Activated CD8-positive, alpha-beta memory T cell treated with anti-CD3 and anti-CD28 coated beads, Interleukin-2, amount 10 ng/mL, durations not matched to agents 7 days and 5 days (primary cell): ENCODE measurements at regions not wholly inside any gene's neighbourhood (a gene's known extent, or its start where the extent isn't known, plus 50 kb on each side); places are given as distances from the start of the nearest gene placed in this dataset.
"Not testable (repeated sequence)": the region's sequence is repeated elsewhere in the genome, so short reads cannot be mapped to it uniquely, and the experiment has no call there.

Experiments
- ATAC-seq: fragments of 150-1000 bp; cut with Tn5 transposase; one replicate; pipeline ENCODE4 v1.10.0; 2021; ENCODE audit warnings: moderate library complexity
- CTCF ChIA-PET: fragments of 350-600 bp; sonication (Branson Sonifier 250); formaldehyde crosslinking; loops from one replicate; lab custom pipeline; 2021; ENCODE audit warnings: antibody characterized with exemption; lab: Charles Lee
- DNase-seq: peaks from one replicate; pipeline ENCODE4 v3.0.0-alpha.2; 2020
- H3K27ac Mint-ChIP-seq: one replicate; pipeline ENCODE4 v1.8.0; 2021; ENCODE audit warnings: mild to moderate bottlenecking, mixed read lengths
- H3K27me3 Mint-ChIP-seq: one replicate; pipeline ENCODE4 v1.8.0; 2021; ENCODE audit warnings: mixed read lengths
- H3K36me3 Mint-ChIP-seq: one replicate; pipeline ENCODE4 v1.8.0; 2021; ENCODE audit warnings: mild to moderate bottlenecking, mixed read lengths
- H3K4me1 Mint-ChIP-seq: one replicate; pipeline ENCODE4 v1.8.0; 2021; ENCODE audit warnings: mixed read lengths
- H3K4me3 Mint-ChIP-seq: one replicate; pipeline ENCODE4 v1.8.0; 2021; ENCODE audit warnings: mild to moderate bottlenecking, moderate library complexity, mixed read lengths
- H3K9me3 Mint-ChIP-seq: one replicate; pipeline ENCODE4 v1.8.0; 2022; ENCODE audit warnings: low read depth, mixed read lengths

DNA sequence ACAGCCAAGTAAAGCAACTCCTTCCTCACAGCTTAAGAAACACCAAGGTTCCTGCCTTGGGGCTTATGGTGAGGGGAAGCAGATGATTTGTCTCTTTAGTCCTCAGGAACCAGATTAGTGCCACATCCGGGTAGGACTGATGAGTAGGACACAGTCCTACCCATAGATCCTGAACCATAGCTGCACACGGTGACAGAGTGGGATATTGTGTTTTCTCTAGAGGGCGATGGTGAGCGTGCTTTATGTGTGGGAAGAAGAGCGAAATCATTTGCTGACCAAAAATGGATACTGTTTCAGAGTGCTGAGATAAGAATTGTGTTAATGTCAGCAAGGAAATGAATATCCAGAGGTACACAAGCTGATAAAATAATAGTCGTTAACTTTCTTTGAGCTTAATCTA is 209.0 kb upstream of the FBXL7 start:
- DNase-seq = no peak
- Mint-ChIP-seq H3K4me1 (no peaks in the 10 kb centered on the region), H3K36me3 (no peaks in the 10 kb centered on the region), H3K9me3 (peaks cover 5% of the 10 kb centered on the region), H3K27ac (no peak overlapping the region), H3K27me3 (no peaks in the 10 kb centered on the region), H3K4me3 (no peak overlapping the region)
- ATAC-seq = no peak
- CTCF ChIA-PET = no interaction called here

DNA sequence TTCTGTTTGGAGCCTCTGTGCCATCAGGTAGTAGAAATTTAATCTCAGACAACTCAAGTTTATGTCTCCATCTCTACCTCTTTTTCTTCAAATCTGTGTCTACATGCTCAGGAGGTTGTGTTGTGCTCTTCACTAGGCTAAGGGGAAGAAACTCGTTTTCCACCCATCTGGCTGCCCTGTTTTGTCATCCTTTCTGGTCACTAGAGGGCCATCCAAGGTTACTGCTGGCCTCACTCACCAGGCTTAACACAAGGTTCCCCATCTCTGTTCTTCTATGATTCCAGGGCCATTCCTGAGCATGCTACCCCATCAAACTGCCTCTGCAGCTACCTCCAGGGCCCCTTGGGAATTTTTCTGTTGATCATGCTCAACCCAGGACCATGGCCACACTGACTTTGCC is 213.3 kb upstream of the FBXL7 start:
- DNase-seq = no peak
- Mint-ChIP-seq H3K27ac (no peak overlapping the region), H3K36me3 (no peaks in the 10 kb centered on the region), H3K4me3 (no peak overlapping the region), H3K4me1 (no peaks in the 10 kb centered on the region), H3K27me3 (no peaks in the 10 kb centered on the region), H3K9me3 (peaks cover 3% of the 10 kb centered on the region)
- CTCF ChIA-PET = no interaction called here
- no peak for ATAC-seq

DNA sequence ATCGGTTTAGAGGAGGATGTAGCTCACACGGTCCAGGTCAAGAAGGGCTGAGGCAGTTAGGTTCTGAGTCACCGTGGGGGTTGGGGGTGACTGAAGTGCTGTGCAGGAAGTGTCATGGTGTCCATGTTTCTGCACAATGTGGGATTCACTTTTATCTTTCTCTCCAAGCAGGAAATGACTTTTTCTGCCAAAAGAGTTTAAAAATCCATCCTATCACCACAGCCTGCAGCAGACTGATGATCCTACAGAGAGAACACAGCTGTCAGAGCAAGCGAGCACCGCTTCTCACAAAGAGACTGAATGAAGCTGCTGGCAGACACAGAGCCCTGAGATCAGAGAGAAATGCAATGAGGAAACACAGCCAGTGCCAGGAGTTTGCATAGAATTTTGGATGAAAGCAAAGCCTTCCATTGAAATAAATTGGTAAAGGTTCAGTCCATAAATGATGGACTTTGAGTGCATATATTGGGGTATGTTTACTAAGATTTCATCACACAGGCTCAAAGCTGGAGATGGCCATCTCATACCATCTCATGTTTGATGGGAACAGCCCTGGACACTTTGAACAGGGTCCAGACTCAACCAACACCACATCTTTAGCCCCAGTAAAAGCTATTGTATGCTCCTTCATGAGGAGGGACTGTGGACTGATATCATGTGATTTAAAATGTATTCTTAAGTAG is 213.9 kb upstream of the FBXL7 start:
- Mint-ChIP-seq H3K4me1 (no peaks in the 10 kb centered on the region), H3K27me3 (no peaks in the 10 kb centered on the region), H3K9me3 (peaks cover 2% of the 10 kb centered on the region), H3K27ac (no peak overlapping the region), H3K36me3 (no peaks in the 10 kb centered on the region), H3K4me3 (no peak overlapping the region)
- ATAC-seq = no peak
- no peak for DNase-seq
- CTCF ChIA-PET = no interaction called here

DNA sequence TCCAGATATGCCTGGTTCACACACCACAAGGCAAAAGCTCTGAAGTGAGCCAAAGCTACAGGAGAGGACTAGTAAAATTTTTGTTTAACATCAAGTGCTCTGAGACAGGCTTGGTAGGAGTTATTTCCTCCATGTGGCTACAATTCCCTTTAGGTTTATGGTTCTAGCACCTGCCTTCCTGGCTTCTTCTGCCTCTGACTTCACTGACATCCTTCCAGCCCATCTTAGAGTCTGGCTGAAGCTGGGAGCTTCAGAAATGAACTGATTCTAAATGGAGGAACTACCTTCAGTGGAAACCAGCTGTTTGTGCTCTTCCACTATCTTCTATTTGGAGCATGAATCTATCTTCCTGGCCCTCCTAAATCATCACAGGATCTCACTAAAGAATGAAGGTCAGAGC is 215.3 kb upstream of the FBXL7 start:
- no peak overlapping the region for H3K27ac Mint-ChIP-seq
- no peak overlapping the region for H3K4me3 Mint-ChIP-seq
- no peak for ATAC-seq
- H3K4me1 Mint-ChIP-seq = no peaks in the 10 kb centered on the region
- H3K36me3 Mint-ChIP-seq = no peaks in the 10 kb centered on the region
- no peaks in the 10 kb centered on the region for H3K27me3 Mint-ChIP-seq
- CTCF ChIA-PET = no interaction called here
- DNase-seq = no peak
- peaks cover 3% of the 10 kb centered on the region for H3K9me3 Mint-ChIP-seq

DNA sequence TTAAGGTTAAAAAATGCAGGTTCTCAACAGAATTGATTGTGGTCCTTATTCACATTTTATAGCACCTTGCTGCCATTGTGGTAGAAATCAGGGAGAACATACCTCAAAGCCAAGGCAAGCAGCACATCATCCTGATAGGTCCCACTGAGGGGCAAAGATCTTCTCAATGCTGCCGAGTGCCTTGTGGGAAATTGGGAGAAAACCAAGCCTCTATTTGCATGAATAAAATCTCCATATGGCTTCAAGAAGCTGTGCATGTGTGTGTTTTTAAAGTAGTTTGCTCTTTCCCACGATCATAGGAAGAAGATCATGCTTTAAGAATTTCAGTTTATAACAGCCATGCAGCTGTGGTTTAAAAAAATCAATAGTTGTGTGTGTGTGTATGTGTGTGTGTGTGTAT is 216.9 kb upstream of the FBXL7 start:
- CTCF ChIA-PET = no interaction called here
- no peak for ATAC-seq
- H3K36me3 Mint-ChIP-seq = no peaks in the 10 kb centered on the region

DNA sequence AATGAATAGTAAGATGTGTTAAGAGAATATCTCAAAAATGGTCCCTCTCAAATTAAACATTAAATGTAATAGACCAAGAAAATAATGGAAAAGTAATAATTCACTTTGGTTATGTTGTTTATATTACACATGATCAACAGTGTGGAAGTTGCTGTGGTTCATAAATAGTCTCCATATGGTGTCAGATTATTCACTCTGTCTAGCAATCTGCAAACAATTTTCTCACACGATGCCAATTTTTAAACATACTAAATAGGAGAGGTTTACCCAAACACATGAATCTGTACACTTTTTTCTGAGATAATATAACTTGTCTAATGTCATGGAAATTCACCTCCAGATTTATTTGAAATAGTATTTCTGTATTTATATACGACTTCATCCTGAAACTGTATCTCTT is 217.4 kb upstream of the FBXL7 start:
- no peaks in the 10 kb centered on the region for H3K4me1 Mint-ChIP-seq
- ATAC-seq (no peak), DNase-seq (no peak)
- CTCF ChIA-PET = no interaction called here
- no peaks in the 10 kb centered on the region for H3K36me3 Mint-ChIP-seq
- no peaks in the 10 kb centered on the region for H3K27me3 Mint-ChIP-seq
- no peak overlapping the region for H3K27ac Mint-ChIP-seq
- no peak overlapping the region for H3K4me3 Mint-ChIP-seq
- H3K9me3 Mint-ChIP-seq = peaks cover 3% of the 10 kb centered on the region

More for the DNA sequence above, 216.9 kb upstream of the FBXL7 start:
- no peaks in the 10 kb centered on the region for H3K27me3 Mint-ChIP-seq
- no peak overlapping the region for H3K4me3 Mint-ChIP-seq
- H3K27ac Mint-ChIP-seq = no peak overlapping the region
- no peaks in the 10 kb centered on the region for H3K4me1 Mint-ChIP-seq
- DNase-seq = no peak
- H3K9me3 Mint-ChIP-seq = peaks cover 3% of the 10 kb centered on the region

DNA sequence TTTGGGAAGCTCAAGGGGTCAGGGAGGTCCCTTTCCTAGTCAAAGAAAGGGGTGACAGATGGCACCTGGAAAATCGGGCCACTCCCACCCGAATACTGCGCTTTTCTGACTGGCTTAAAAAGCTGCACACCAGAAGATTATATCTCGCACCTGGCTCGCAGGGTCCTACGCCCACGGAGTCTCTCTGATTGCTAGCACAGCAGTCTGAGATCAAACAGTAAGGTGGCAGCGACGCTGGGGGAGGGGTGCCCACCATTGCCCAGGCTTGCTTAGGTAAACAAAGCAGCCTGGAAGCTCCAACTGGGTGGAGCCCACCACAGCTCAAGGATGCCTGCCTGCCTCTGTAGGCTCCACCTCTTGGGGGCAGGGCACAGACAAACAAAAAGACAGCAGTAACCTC is 228.4 kb upstream of the FBXL7 start:
- DNase-seq, H3K27ac Mint-ChIP-seq, H3K27me3 Mint-ChIP-seq, H3K36me3 Mint-ChIP-seq, H3K4me1 Mint-ChIP-seq, H3K9me3 Mint-ChIP-seq, CTCF ChIA-PET, ATAC-seq, H3K4me3 Mint-ChIP-seq: not testable (repeated sequence)

DNA sequence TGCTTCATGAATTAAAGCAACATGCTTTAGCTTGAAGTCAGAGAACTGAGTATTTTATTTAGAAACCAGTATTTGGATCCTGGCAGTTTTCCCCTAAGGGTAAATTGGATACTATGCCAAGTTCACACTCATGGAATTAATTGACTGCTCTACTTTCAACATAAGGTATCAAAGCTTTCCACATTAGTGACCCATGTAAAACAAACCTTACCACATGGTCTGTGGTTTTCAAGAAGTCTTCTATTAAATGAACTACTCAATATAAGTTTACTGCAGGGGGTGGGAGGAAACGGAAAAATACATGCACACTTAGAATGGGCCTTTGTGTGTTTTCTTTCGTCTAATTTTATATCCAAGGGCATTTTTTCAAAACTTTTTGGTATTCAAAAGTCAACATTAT is 232.0 kb upstream of the FBXL7 start:
- no peaks in the 10 kb centered on the region for H3K4me1 Mint-ChIP-seq
- no peak overlapping the region for H3K4me3 Mint-ChIP-seq
- no peaks in the 10 kb centered on the region for H3K36me3 Mint-ChIP-seq
- DNase-seq = no peak
- H3K27me3 Mint-ChIP-seq = no peaks in the 10 kb centered on the region
- no peak overlapping the region for H3K27ac Mint-ChIP-seq
- CTCF ChIA-PET = no interaction called here
- H3K9me3 Mint-ChIP-seq = no peaks in the 10 kb centered on the region
- ATAC-seq = no peak

DNA sequence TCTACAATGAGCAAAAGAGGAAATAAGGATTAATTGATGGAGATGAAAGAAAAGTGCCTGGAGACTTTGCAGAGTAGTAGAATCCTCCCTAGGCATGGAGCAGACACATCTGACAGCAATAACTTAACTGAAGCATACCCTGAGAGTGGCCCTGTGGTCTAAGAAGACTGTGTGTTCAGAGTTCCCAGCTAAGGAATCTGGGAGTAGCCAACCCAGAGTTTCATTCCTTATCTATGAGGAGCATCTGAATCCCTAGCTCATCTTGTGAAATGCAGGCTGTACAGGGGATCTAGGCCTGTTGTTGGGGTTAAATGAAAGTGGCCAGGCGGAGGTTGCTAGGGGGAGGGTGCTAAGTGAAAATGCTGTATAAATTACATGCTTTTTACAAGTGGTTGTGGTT is 233.1 kb upstream of the FBXL7 start:
- H3K9me3 Mint-ChIP-seq = no peaks in the 10 kb centered on the region
- no peaks in the 10 kb centered on the region for H3K36me3 Mint-ChIP-seq
- no peaks in the 10 kb centered on the region for H3K27me3 Mint-ChIP-seq
- H3K27ac Mint-ChIP-seq = no peak overlapping the region
- ATAC-seq (no peak), DNase-seq (no peak)
- no peak overlapping the region for H3K4me3 Mint-ChIP-seq
- H3K4me1 Mint-ChIP-seq = no peaks in the 10 kb centered on the region
- CTCF ChIA-PET = no interaction called here

DNA sequence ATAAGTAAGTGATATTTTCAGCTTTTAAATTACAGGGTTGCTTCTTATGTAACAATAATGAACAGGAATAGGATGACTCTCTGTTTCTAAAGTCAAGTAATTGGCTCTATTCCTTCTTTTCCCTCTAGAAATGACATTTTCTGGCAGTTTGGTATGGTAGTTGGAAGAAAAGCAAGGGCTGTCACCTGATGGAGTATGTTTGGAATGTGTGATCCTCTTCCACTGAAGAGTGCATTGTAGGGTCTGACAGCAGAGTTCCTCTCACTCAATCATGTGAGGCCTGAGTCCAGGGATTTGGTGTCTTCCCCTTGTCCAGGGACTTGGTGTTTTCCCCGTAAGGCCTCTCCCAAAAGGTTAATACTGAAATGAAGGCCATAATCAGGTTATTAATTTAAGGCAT is 233.8 kb upstream of the FBXL7 start:
- DNase-seq (no peak), ATAC-seq (no peak)
- Mint-ChIP-seq H3K27me3 (no peaks in the 10 kb centered on the region), H3K4me1 (no peaks in the 10 kb centered on the region), H3K36me3 (no peaks in the 10 kb centered on the region), H3K4me3 (no peak overlapping the region), H3K9me3 (no peaks in the 10 kb centered on the region), H3K27ac (no peak overlapping the region)
- CTCF ChIA-PET = no interaction called here

DNA sequence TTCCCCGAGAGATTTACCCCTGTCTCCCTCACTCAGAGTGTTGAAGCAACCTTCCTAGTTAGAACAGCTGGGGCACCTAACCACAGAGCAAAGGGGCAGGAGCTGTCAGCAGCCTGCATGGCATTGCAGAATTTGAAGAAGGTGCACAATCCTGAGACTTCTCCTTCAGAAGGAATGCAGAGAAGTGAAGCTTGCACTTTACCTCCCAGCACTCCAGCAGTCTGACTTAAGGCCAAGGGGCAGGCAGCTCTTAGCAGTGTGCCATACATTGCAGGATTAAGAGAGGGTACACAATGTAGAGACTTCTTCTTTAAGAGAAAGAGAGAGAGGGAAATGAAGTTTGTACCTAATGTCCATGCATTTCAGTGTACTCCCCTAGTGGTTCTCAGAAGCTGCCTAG is 236.0 kb upstream of the FBXL7 start:
- no peak for ATAC-seq
- Mint-ChIP-seq H3K4me1 (no peaks in the 10 kb centered on the region), H3K27me3 (no peaks in the 10 kb centered on the region), H3K36me3 (no peaks in the 10 kb centered on the region), H3K4me3 (no peak overlapping the region), H3K27ac (no peak overlapping the region), H3K9me3 (no peaks in the 10 kb centered on the region)
- no peak for DNase-seq
- CTCF ChIA-PET = no interaction called here

DNA sequence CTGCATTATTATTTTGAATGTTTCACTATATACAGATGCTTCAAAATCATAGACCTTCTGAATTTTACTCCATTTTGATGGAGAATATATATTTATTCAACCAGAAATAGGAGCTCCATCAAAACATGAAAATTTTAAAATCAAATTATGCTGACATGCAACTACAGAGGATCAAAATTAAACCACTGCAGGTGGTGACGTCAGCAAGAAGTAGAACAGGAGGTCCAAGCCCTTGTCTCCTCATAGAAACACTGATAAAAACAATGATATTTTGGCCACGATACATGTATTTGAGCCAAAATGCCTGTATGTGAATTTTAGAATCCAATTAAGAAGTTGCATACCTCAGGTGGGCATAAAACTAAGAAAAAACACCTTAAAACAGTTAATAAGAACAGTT is 236.6 kb upstream of the FBXL7 start:
- H3K4me1 Mint-ChIP-seq = no peaks in the 10 kb centered on the region
- no peak for DNase-seq
- H3K27me3 Mint-ChIP-seq = no peaks in the 10 kb centered on the region
- no peak overlapping the region for H3K4me3 Mint-ChIP-seq
- ATAC-seq = no peak
- CTCF ChIA-PET = no interaction called here
- no peaks in the 10 kb centered on the region for H3K36me3 Mint-ChIP-seq
- no peaks in the 10 kb centered on the region for H3K9me3 Mint-ChIP-seq
- H3K27ac Mint-ChIP-seq = no peak overlapping the region

DNA sequence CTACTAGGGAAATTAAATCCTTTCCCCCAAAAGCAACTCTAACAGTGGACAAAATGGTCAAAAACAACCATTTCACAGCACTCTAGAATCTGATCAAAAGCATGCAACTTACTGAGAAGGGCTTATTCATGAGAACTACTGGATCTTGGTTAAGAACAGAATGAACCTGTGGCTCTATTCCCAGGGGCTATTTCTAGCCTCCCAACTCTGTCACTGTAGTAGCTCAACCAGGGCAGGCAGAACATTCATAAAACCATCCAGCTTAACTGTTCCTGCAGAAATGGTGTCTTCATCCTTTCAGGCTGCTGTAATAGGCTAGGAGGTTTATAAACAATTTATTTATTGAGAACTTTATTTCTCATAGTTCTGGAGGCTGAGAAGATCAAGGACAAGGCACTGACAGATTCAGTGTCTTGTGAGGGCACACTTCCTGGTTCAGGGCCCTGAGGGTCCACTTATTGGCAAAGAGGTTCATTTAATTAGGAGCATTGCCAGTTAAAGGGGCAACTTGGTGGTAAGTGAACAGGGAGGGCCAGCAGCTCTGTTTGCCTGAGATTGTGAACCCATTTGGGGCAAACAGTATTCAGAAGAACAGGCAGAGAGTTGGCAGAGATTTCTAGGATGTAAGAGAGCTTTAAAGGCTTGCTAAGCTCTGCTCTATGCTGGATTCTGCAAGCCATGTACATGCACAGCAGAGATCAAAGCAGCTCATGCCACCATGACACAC is 238.5 kb upstream of the FBXL7 start:
- H3K27me3 Mint-ChIP-seq = no peaks in the 10 kb centered on the region
- no peaks in the 10 kb centered on the region for H3K36me3 Mint-ChIP-seq
- no peak for ATAC-seq
- H3K4me3 Mint-ChIP-seq = no peak overlapping the region
- H3K9me3 Mint-ChIP-seq = no peaks in the 10 kb centered on the region
- H3K4me1 Mint-ChIP-seq = no peaks in the 10 kb centered on the region
- CTCF ChIA-PET = no interaction called here
- no peak for DNase-seq
- H3K27ac Mint-ChIP-seq = no peak overlapping the region

DNA sequence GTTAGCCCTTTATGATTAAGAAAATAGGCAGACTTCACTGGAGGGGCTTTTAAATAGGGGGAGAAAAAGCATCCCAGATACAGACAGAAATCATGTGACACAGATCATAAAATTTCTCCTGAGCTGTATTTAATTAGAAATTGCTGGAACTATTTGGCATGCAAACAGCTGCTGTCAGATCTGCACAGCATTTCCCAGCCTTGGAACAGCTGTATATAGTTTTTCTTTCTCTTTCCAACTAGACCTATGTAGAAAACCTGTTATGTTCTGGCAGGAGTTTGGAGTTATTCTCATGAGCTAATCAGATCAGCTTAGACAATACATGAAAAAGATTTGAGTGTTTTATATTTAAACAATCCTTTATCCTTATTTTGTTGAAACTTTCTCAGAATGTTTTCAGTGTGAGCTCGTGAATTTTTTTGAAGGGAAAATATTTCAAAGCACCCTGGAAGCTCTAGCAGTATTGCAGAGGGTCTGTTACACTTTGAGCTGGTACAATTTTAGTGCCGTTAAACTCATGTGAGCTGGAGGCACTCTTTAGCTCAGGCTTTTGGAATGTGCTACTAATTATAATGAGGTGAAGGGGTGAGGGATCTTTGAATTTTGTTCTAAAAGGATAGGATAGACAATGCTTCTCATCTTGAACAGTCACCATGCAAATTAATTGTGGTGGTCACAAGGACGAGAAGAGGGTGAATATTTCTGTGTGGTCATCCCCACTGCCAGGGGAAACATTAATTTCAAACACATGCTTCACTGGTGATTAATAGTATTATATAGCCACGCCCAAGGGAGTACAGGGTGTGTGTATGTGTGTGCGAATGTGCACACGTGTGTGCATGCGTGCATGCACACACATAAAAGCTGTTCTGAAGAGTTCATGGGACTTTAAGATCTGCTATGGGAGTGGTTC is 239.4 kb upstream of the FBXL7 start:
- DNase-seq (no peak), ATAC-seq (no peak)
- CTCF ChIA-PET = no interaction called here
- no peak overlapping the region for H3K27ac Mint-ChIP-seq
- H3K4me1 Mint-ChIP-seq = no peaks in the 10 kb centered on the region
- no peaks in the 10 kb centered on the region for H3K27me3 Mint-ChIP-seq
- H3K9me3 Mint-ChIP-seq = no peaks in the 10 kb centered on the region
- H3K36me3 Mint-ChIP-seq = no peaks in the 10 kb centered on the region
- no peak overlapping the region for H3K4me3 Mint-ChIP-seq
